Posterior cingulate gyrus (tissue), 11 donors: ENCODE measurements at regions not wholly inside any gene's neighbourhood (a gene's known extent, or its start where the extent isn't known, plus 50 kb on each side); places are given as distances from the start of the nearest gene placed in this dataset.
"Not testable (repeated sequence)": the region's sequence is repeated elsewhere in the genome, so short reads cannot be mapped to it uniquely, and the experiment has no call there.

Experiments
- DNase-seq, 10 donors: peaks; one replicate each; pipeline versions ENCODE4 v3.0.0 to v3.0.0-alpha.2; 2020 to 2021; ENCODE audit warnings: mixed read lengths in 3 of 10
- intact Hi-C: fragments of 100-400 bp; cut with DNase I; formaldehyde crosslinking; loops from one replicate; pipeline ENCODE4 v1.15.1; 2023

GRCh38 chr15:92751528-92751927, 96.0 kb upstream of the FAM174B start:
- intact Hi-C loops = no loop called here
- DNase-seq = no peak

GRCh38 chr15:92753591-92753990, 98.0 kb upstream of the FAM174B start:
- DNase-seq = no peak
- intact Hi-C loops = no loop called here

DNA sequence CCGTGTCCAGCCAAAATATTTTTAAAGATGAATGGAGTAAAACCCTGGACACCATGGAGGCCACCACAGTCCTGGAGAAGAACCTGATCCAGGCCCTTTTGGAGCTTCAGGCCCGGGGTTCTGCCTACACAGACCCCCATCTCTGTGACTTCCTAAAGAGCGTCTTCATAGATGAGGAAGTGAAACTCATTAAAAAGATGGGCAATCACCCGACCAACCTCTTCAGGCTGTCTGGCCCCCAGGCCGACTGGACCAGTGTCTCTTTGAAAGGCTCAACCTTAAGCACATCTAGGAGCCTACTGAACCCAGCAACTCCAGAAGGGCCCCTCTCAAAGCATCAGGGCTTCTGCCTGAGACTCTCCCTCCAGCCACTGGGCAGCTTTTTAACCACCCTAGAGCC, 107.9 kb upstream of the FAM174B start:
- intact Hi-C loops = no loop called here
- DNase-seq = no peak

GRCh38 chr15:92768131-92768530, 112.6 kb upstream of the FAM174B start:
- DNase-seq, intact Hi-C loops: not testable (repeated sequence)

GRCh38 chr15:92770641-92771040, 115.1 kb upstream of the FAM174B start:
- intact Hi-C loops = no loop called here
- no peak for DNase-seq

DNA sequence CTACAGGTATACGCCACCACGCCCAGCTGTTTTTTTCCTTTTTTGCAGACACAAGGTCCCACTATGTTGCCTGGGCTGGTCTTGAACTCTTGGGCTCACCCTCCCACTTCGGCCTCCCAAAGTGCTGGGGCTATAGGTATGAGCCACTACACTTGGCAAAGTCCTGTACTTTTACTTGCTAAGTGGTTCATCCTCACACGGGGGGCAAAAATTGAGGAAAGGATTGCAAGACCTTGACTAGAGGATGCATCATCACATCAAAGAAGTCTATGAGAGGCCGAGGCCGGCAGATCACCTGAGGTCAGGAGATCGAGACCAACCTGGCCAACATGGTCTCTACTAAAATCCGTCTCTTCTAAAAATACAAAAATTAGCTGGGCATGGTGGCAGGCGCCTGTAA, 116.5 kb upstream of the FAM174B start:
- DNase-seq = no peak
- intact Hi-C loops = no loop called here

- DNase-seq = no peak
- intact Hi-C loops = no loop called here
Observed at GRCh38 chr15:92772626-92773244, 117.2 kb upstream of the FAM174B start.

- no peak for DNase-seq
- intact Hi-C loops = no loop called here
Observed at GRCh38 chr15:92773340-92773739, 117.8 kb upstream of the FAM174B start.

DNA sequence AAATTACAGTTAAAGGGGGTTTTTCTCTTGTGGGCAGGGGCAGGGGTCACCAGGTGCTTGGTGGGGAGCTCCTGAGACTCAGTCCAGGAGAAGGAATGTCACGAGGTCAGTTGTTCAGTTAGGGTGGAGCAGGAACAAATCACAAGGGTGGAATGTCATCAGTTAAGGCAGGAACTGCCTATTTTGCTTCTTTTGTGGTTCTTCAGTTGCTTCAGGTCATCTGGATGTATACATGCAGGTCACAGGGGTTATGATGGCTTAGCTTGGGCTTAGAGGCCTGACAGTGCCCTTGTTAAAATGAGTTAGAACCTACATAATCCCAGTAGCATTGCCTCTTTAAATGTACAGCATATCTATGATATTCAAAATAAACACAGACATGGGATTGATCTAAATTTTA, 120.2 kb upstream of the CHD2 start:
- intact Hi-C loops = no loop called here
- DNase-seq = no peak

GRCh38 chr15:92780843-92781242, 119.3 kb upstream of the CHD2 start:
- intact Hi-C loops = no loop called here
- peak in 1 of 10 donors; percentile 15 for DNase-seq

- DNase-seq = no peak
- intact Hi-C loops = no loop called here
Observed at GRCh38 chr15:92781925-92782453, 118.1 kb upstream of the CHD2 start.

DNA sequence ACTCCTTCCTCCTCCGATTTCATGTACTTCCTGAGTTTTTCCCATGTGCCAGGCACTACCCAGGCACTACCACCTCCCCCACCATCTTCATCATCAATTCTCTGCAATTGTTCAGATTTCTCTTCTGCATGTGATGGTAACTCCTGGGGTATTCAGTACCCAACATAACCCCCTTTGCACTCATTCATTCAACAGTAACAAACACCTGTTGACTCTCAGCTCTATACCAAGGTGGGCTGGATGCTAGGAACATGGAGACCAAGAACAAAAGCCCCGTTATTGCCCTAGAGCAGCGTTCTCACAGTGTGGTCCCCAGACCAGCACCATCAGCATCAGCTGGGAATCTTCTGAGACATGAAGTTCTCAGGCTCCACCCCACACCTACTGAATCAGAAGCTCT, 113.0 kb upstream of the CHD2 start:
- intact Hi-C loops = no loop called here
- no peak for DNase-seq

DNA sequence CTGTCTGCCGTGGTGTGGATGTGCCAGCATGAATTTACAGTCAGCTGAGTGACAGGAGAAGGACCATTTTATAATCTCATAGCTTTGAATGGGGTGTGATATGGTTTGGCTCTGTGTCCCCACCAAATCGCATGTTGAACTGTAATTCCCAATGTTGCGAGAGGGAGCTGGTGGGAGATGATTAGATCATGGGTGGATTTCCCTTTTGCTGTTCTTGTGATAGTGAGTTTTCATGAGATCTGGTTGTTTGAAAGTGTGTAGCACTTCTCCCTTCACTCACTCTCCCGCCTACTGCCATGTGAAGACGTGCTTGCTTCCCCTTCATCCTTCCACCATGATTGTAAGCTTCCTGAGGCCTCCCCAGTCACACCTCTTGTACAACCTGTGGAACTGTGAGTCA, 111.9 kb upstream of the CHD2 start:
- DNase-seq = no peak
- intact Hi-C loops = no loop called here

GRCh38 chr15:92788793-92789192, 111.3 kb upstream of the CHD2 start:
- DNase-seq, intact Hi-C loops: not testable (repeated sequence)

DNA sequence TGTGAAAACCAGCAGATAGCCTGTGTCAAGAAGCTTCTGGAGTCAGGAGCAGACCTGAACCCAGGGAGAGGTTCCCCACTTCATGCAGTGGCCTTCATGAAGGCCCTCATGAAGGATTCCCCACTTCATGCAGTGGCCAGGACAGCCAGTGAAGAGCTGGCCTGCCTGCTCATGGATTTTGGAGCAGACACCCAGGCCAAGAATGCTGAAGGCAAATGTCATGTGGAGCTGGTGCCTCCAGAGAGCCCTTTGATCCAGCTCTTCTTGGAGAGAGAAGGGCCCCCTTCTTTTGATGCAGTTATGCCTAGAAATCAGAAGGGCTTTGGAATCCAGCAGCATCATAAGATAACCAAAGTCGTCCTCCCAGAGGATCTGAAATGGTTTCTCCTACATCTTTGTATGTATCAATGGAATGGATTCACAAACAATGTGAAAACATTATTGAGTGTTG, 103.9 kb upstream of the CHD2 start:
- intact Hi-C loops = loop anchor here (2.0 to 5.0 kb wide), 2 partner anchors 123 to 231 kb away; no protein-coding TSS in a partner anchor
- DNase-seq = peak in 1 of 10 donors; percentile 30

DNA sequence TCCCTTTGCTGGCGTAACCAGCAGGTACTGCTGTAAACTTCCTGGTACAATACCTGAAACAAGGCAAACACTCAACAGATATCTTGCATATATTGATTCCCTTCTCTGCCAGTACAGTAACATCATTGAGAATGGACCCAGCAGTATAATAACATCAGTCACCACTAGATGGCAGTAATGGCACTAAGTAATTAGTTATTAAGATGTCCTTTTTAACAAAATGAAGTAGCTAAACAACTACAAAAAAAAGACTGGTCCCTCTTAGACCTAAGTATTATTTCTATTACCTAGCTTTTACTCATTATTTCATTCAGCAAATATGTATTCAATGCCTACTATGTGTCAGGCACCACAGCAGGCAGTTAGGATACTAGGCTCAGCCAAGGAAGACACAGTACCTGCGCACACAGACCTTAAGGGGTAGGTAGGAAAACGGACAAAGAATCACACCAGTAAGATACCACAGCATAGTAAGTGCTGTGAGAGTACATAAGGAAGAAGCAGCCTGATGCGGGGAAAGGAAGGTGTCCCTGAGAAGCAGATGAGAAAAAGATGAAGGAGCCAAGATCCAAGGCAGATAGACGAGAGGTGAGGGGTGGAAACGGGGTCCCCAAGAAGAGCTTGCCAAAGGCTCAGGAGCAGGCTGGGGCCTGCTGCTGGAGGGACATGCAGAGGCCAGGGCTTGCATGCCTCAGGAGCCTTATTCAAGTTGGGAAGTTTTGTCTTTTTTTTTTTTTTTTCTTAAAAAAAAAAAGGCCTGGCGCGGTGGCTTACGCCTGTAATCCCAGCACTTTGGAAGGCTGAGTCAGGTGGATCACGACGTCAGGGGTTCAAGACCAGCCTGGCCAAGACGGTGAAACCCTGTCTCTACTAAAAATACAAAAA, 102.7 kb upstream of the CHD2 start:
- intact Hi-C loops = loop anchor here (2.0 to 5.0 kb wide), 2 partner anchors 121 to 230 kb away; no protein-coding TSS in a partner anchor
- DNase-seq = peak in 1 of 10 donors; percentile 46

DNA sequence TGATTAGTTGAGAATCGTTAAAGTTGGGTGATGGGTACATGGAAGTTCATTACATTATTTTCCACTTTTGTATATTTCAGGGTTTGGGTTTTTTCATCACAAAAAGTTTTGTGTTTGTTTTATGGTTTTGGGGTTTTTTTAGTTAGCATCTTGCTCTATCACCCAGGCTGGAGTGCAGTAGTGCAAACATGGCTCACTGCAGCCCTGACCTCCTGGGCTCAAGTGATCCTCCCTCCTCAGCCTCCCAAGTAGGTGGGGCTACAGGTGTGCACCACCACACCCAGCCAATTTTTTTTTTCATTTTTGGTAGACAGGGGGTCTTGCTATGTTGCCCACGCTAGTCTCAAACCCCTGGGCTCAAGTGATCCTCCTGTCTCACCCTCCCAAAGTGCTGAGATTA, 100.1 kb upstream of the CHD2 start:
- peak in 1 of 10 donors; percentile 31 for DNase-seq
- intact Hi-C loops = no loop called here

GRCh38 chr15:92800416-92801055, 99.6 kb upstream of the CHD2 start:
- intact Hi-C loops = not testable (repeated sequence)
- peak in 1 of 10 donors; percentile 52 for DNase-seq

DNA sequence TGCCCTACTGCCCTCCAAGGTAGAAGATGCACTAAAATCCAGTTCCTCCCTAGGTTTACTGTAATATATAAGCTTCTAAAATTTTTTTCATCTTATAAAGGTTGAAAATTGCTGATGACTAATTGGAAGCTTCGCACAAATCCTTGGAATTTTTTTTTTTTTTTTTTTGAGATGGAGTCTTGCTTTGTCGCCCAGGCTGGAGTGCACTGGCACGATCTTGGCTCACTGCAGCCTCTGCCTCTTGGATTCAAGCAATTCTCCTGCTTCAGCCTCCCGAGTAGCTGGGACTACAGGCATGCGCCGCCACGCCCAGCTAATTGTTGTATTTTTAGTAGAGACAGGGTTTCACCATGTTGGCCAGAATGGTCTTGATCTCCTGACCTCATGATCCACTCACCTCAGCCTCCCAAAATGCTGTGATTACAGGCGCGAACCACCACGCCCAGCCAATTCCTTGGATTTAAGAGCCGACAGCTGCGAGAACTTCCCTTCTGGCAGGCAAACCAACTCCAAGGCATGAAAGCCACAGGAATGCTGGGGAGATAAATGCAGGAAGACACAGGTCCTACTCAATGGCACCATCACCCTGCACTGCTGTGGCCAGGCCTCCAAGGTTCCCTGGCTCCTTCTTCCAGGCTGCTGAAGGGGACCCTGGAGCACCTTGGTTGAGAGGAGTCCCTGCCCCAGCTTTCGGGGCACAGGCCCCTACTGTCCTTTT, 98.9 kb upstream of the CHD2 start:
- intact Hi-C loops = not testable (repeated sequence)
- DNase-seq = peak in 1 of 10 donors; percentile 40

DNA sequence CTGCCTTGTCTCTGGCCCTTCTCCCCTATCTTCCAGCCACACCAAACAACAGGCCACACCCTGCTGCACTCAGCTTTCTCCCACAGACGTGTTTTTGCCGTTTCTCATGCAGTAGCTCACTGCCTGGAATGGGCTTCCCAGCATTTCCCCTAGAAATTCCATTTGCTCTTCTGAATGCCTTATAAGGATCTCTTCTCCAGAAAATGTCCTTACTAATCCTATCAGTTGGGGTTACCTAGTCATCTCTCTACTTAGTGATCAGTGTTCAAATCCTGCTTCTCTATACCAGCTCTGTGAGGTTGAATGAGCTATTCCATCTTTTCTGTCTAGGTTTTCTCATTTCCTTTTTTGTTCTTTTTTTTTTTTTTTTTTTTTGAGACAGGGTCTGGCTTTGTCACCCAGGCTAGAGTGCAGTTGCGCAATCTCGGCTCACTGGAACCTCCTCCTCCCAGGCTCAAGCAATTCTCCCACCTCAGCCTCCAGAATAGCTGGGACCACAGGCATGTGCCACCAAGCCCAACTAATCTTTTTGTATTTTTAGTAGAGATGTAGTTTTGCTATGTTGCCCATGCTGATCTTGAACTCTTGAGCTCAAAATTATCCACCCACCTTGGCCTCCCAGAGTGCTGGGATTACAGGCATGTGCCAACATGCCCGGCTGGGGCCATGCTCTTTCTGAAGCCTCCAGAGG, 98.2 kb upstream of the CHD2 start:
- intact Hi-C loops = no loop called here
- DNase-seq = peak in 1 of 10 donors; percentile 27
